ENCODE measurements at regions not wholly inside any gene's neighbourhood (a gene's known extent, or its start where the extent isn't known, plus 50 kb on each side); places are given as distances from the start of the nearest gene placed in this dataset.

- TF ChIP-seq POLR2A (IDR thresholded peaks at IDR 0.05; ENCODE audit: low read depth, low read length) (no peak), TAF1 (IDR thresholded peaks at IDR 0.05; ENCODE audit: borderline replicate concordance, low read depth, low read length) (no peak)
Measured at GRCh38 chr3:13146643-13147143, 73.5 kb upstream of the IQSEC1 start.
